Caco-2 (cell line): ENCODE measurements at regions not wholly inside any gene's neighbourhood (a gene's known extent, or its start where the extent isn't known, plus 50 kb on each side); places are given as distances from the start of the nearest gene placed in this dataset.

ENCODE experiments used
- BruUV-seq: library from RNA; stranded (reverse); fragments of 400-500 nt; replicated peaks from 2 replicates; lab custom pipeline; 2021; lab: Mats Ljungman, UMichigan
- CTCF ChIA-PET: fragments of 300-600 bp; sonication (Branson Sonifier 250); formaldehyde crosslinking; loops from one replicate; lab custom pipeline; 2022; ENCODE audit warnings: antibody characterized with exemption; lab: Charles Lee
- POLR2A ChIA-PET: fragments of 300-600 bp; sonication (Branson Sonifier 250); formaldehyde crosslinking; loops from one replicate; lab custom pipeline; 2022; ENCODE audit warnings: antibody characterized with exemption; lab: Charles Lee
- DNase-seq, 2 experiments: peaks; one replicate each; pipeline versions ENCODE4 v3.0.0 to v3.0.0-alpha.2; 2020 to 2022
- H3K27me3 ChIP-seq: replicated peaks from 2 replicates; pipeline ENCODE4 v1.6.0; 2011; ENCODE audit warnings: low read length; ENCODE audit not compliant: control insufficient read depth, insufficient read depth
- H3K36me3 ChIP-seq: 2 replicates; pipeline ENCODE4 v1.5.1; 2011; ENCODE audit warnings: low read length; ENCODE audit not compliant: control insufficient read depth, insufficient read depth
- H3K4me1 ChIP-seq: fragments of 250-450 bp; sonication (Bioruptor Pico); 2 replicates; pipeline ENCODE4 v1.5.1; 2020; ENCODE audit warnings: mild to moderate bottlenecking
- H3K4me3 ChIP-seq: 2 replicates; pipeline ENCODE4 v1.5.1; 2011; ENCODE audit warnings: low read depth, mild to moderate bottlenecking, control low read depth, low read length
- H3K9me3 ChIP-seq: fragments of 250-450 bp; sonication (Bioruptor Pico); 2 replicates; pipeline ENCODE4 v1.5.1; 2020; ENCODE audit warnings: mild to moderate bottlenecking, moderate library complexity
- H3K27ac Mint-ChIP-seq: one replicate; pipeline ENCODE4 v1.8.0; 2022; ENCODE audit warnings: mixed read lengths; ENCODE audit not compliant: unreplicated experiment
- H3K27me3 Mint-ChIP-seq: one replicate; pipeline ENCODE4 v1.8.0; 2022; ENCODE audit warnings: mixed read lengths; ENCODE audit not compliant: insufficient read depth, unreplicated experiment
- H3K36me3 Mint-ChIP-seq: one replicate; pipeline ENCODE4 v1.8.0; 2022; ENCODE audit warnings: mild to moderate bottlenecking, mixed read lengths; ENCODE audit not compliant: insufficient read depth, unreplicated experiment
- H3K4me1 Mint-ChIP-seq: one replicate; pipeline ENCODE4 v1.8.0; 2022; ENCODE audit warnings: low read depth, mixed read lengths; ENCODE audit not compliant: unreplicated experiment
- H3K4me3 Mint-ChIP-seq: one replicate; pipeline ENCODE4 v1.8.0; 2022; ENCODE audit warnings: mild to moderate bottlenecking, moderate library complexity, mixed read lengths; ENCODE audit not compliant: unreplicated experiment
- H3K9me3 Mint-ChIP-seq: one replicate; pipeline ENCODE4 v1.8.0; 2022; ENCODE audit warnings: mixed read lengths; ENCODE audit not compliant: unreplicated experiment
- intact Hi-C: fragments of 100-400 bp; cut with micrococcal nuclease; formaldehyde crosslinking; loops from one replicate; pipeline ENCODE4 v1.10.0; 2022; ENCODE audit not compliant: unreplicated experiment
- TF ChIP-seq, protein P1 (sequence below), 2 experiments: fragments of 200-600 bp in 1 of 2; IDR thresholded peaks; 1 replicate in 1 of 2; 2 replicates in 1 of 2; pipeline versions ENCODE4 v1.5.1 to v1.8.0; 2011 to 2022; ENCODE audit warnings: antibody characterized with exemption in 1 of 2, control low read depth in 1 of 2, inconsistent platforms in 1 of 2, low read depth in 1 of 2, low read length in 1 of 2, mild to moderate bottlenecking in 1 of 2, moderate library complexity in 1 of 2; ENCODE audit not compliant: insufficient read depth in 1 of 2, severe bottlenecking in 1 of 2, unreplicated experiment in 1 of 2

- Histone ChIP-seq H3K36me3 (no peaks in the 10 kb centered on the region), H3K4me1 (no peaks in the 10 kb centered on the region), H3K4me3 (no peak overlapping the region), H3K9me3 (no peaks in the 10 kb centered on the region), H3K27me3 (no peaks in the 10 kb centered on the region)
- Mint-ChIP-seq H3K27ac (no peak overlapping the region), H3K4me1 (no peaks in the 10 kb centered on the region), H3K4me3 (no peak overlapping the region), H3K36me3 (no peaks in the 10 kb centered on the region), H3K27me3 (no peaks in the 10 kb centered on the region), H3K9me3 (peaks cover 9% of the 10 kb centered on the region)
- ChIA-PET POLR2A (no interaction called here), CTCF (no interaction called here)
- TF ChIP-seq, protein P1, sequence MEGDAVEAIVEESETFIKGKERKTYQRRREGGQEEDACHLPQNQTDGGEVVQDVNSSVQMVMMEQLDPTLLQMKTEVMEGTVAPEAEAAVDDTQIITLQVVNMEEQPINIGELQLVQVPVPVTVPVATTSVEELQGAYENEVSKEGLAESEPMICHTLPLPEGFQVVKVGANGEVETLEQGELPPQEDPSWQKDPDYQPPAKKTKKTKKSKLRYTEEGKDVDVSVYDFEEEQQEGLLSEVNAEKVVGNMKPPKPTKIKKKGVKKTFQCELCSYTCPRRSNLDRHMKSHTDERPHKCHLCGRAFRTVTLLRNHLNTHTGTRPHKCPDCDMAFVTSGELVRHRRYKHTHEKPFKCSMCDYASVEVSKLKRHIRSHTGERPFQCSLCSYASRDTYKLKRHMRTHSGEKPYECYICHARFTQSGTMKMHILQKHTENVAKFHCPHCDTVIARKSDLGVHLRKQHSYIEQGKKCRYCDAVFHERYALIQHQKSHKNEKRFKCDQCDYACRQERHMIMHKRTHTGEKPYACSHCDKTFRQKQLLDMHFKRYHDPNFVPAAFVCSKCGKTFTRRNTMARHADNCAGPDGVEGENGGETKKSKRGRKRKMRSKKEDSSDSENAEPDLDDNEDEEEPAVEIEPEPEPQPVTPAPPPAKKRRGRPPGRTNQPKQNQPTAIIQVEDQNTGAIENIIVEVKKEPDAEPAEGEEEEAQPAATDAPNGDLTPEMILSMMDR (IDR thresholded peaks at IDR 0.05; ENCODE audit: insufficient read depth in 1 of 2, low read depth in 1 of 2, low read length in 1 of 2, severe bottlenecking in 1 of 2, unreplicated experiment in 1 of 2): no peak
- intact Hi-C loops: no loop called here
- DNase-seq: no peak
- BruUV-seq: no TSS peak
These were observed 2117.6 kb downstream of the MAT2B start for GRCh38 chr5:165622864-165623536.

GRCh38 chr5:165624166-165624946 lies 2118.9 kb downstream of the MAT2B start:
- H3K4me3 ChIP-seq: no peak overlapping the region
- no peaks in the 10 kb centered on the region for H3K9me3 ChIP-seq
- BruUV-seq: no TSS peak
- no peaks in the 10 kb centered on the region for H3K27me3 ChIP-seq
- CTCF ChIA-PET: no interaction called here
- H3K4me3 Mint-ChIP-seq: no peak overlapping the region
- TF ChIP-seq, protein P1 (IDR thresholded peaks at IDR 0.05; ENCODE audit: insufficient read depth in 1 of 2, low read depth in 1 of 2, low read length in 1 of 2, severe bottlenecking in 1 of 2, unreplicated experiment in 1 of 2): no peak
- no peaks in the 10 kb centered on the region for H3K27me3 Mint-ChIP-seq
- no peaks in the 10 kb centered on the region for H3K4me1 Mint-ChIP-seq
- peaks cover 9% of the 10 kb centered on the region for H3K9me3 Mint-ChIP-seq
- POLR2A ChIA-PET: no interaction called here
- H3K36me3 ChIP-seq: no peaks in the 10 kb centered on the region
- no peak for DNase-seq
- intact Hi-C loops: no loop called here
- H3K27ac Mint-ChIP-seq: no peak overlapping the region
- no peaks in the 10 kb centered on the region for H3K36me3 Mint-ChIP-seq
- H3K4me1 ChIP-seq: no peaks in the 10 kb centered on the region

- CTCF ChIA-PET: no interaction called here
- H3K36me3 Mint-ChIP-seq: no peaks in the 10 kb centered on the region
These were observed 2120.7 kb downstream of the MAT2B start for GRCh38 chr5:165626161-165626560.

More at GRCh38 chr5:165626161-165626560, 2120.7 kb downstream of the MAT2B start:
- TF ChIP-seq, protein P1 (IDR thresholded peaks at IDR 0.05; ENCODE audit: insufficient read depth in 1 of 2, low read depth in 1 of 2, low read length in 1 of 2, severe bottlenecking in 1 of 2, unreplicated experiment in 1 of 2): no peak
- peaks cover 9% of the 10 kb centered on the region for H3K9me3 Mint-ChIP-seq
- no TSS peak for BruUV-seq
- H3K4me1 Mint-ChIP-seq: no peaks in the 10 kb centered on the region
- H3K27ac Mint-ChIP-seq: no peak overlapping the region
- no peaks in the 10 kb centered on the region for H3K4me1 ChIP-seq
- intact Hi-C loops: no loop called here
- H3K9me3 ChIP-seq: no peaks in the 10 kb centered on the region
- H3K4me3 ChIP-seq: no peak overlapping the region
- no peaks in the 10 kb centered on the region for H3K27me3 ChIP-seq
- no peaks in the 10 kb centered on the region for H3K27me3 Mint-ChIP-seq
- H3K36me3 ChIP-seq: no peaks in the 10 kb centered on the region
- DNase-seq: no peak
- H3K4me3 Mint-ChIP-seq: no peak overlapping the region
- POLR2A ChIA-PET: no interaction called here
